HEK293T (cell line): ENCODE measurements at regions not wholly inside any gene's neighbourhood (a gene's known extent, or its start where the extent isn't known, plus 50 kb on each side); places are given as distances from the start of the nearest gene placed in this dataset.
"Not testable (repeated sequence)": the region's sequence is repeated elsewhere in the genome, so short reads cannot be mapped to it uniquely, and the experiment has no call there.

Experiments used
- ELF4 ChIP-seq: fragments of 450-650 bp; IDR thresholded peaks from 2 replicates; pipeline ENCODE4 v1.6.1; 2017; ENCODE audit warnings: antibody characterized with exemption
- FOXK2 ChIP-seq: fragments of 450-650 bp; IDR thresholded peaks from 2 replicates; pipeline ENCODE4 v1.6.1; 2016; ENCODE audit warnings: mild to moderate bottlenecking
- HDGF ChIP-seq: fragments of 450-650 bp; IDR thresholded peaks from 2 replicates; pipeline ENCODE4 v1.6.1; 2017; ENCODE audit warnings: antibody characterized with exemption, borderline replicate concordance
- L3MBTL2 ChIP-seq: fragments of 450-650 bp; conservative IDR thresholded peaks from 2 replicates; pipeline ENCODE4 v1.6.1; 2016; ENCODE audit warnings: mild to moderate bottlenecking
- NFRKB ChIP-seq: fragments of 450-650 bp; IDR thresholded peaks from 2 replicates; pipeline ENCODE4 v1.6.1; 2016; ENCODE audit warnings: mild to moderate bottlenecking, moderate library complexity
- SP1 ChIP-seq: fragments of 450-650 bp; IDR thresholded peaks from 2 replicates; pipeline ENCODE4 v1.6.1; 2017
- TARDBP ChIP-seq: fragments of 450-650 bp; IDR thresholded peaks from 2 replicates; pipeline ENCODE4 v1.6.1; 2016

DNA sequence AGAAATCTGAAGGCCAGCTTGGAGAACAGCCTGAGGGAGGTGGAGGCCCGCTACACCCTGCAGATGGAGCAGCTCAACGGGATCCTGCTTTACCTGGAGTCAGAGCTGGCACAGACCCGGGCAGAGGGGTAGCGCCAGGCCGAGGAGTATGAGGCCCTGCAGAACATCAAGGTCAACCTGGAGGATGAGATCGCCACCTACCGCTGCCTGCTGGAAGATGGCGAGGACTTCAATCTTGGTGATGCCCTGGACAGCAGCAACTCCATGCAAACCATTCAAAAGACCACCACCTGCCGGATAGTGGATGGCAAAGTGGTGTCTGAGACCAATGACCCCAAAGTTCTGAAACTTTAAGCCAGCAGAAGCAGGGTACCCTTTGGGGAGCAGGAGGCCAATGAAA, 318.4 kb downstream of the ZFHX3 start:
- not testable (repeated sequence) for TF ChIP-seq SP1, NFRKB, L3MBTL2, HDGF, TARDBP, ELF4, FOXK2
